SK-N-SH treated with all-trans-retinoic acid at 6 μM for 48 hours (cell line): ENCODE measurements at regions not wholly inside any gene's neighbourhood (a gene's known extent, or its start where the extent isn't known, plus 50 kb on each side); places are given as distances from the start of the nearest gene placed in this dataset.

Experiments used
- ATAC-seq: fragments of 200-7000 bp; cut with Tn5 transposase; 3 replicates; pipeline ENCODE4 v1.9.1; 2020; ENCODE audit warnings: mild to moderate bottlenecking, moderate library complexity
- ARNTL ChIP-seq: fragments of 450-650 bp; formaldehyde crosslinking; IDR thresholded peaks from 2 replicates; pipeline ENCODE4 v1.5.0; 2020; ENCODE audit warnings: low read depth, mild to moderate bottlenecking, moderate library complexity, borderline replicate concordance
- CREB5 ChIP-seq: fragments of 250-450 bp; sonication (Bioruptor Pico); IDR thresholded peaks from 2 replicates; pipeline ENCODE4 v1.5.1; 2020; ENCODE audit warnings: low read depth, mild to moderate bottlenecking, moderate library complexity
- ESRRG ChIP-seq: fragments of 250-450 bp; sonication (Bioruptor Pico); IDR thresholded peaks from 2 replicates; pipeline ENCODE4 v1.6.1; 2021; ENCODE audit warnings: mild to moderate bottlenecking
- GLIS3 ChIP-seq: fragments of 250-450 bp; sonication (Bioruptor Pico); IDR thresholded peaks from 2 replicates; pipeline ENCODE4 v1.5.0; 2020; ENCODE audit warnings: mild to moderate bottlenecking, moderate library complexity
- ISL1 ChIP-seq: fragments of 250-450 bp; sonication (Bioruptor Pico); IDR thresholded peaks from 2 replicates; pipeline ENCODE4 v2.1.2; 2022; ENCODE audit warnings: mild to moderate bottlenecking, moderate library complexity
- OSR1 ChIP-seq: fragments of 250-450 bp; sonication (Bioruptor Pico); IDR thresholded peaks from 2 replicates; pipeline ENCODE4 v1.8.0; 2022; ENCODE audit warnings: moderate library complexity, mild to moderate bottlenecking, inconsistent platforms
- POU6F1 ChIP-seq: fragments of 250-450 bp; sonication (Bioruptor Pico); IDR thresholded peaks from 2 replicates; pipeline ENCODE4 v1.8.0; 2021; ENCODE audit warnings: low read depth, mild to moderate bottlenecking, moderate library complexity, borderline replicate concordance
- PPARA ChIP-seq: fragments of 250-450 bp; sonication (Bioruptor Pico); IDR thresholded peaks from 2 replicates; pipeline ENCODE4 v1.5.0; 2020; ENCODE audit warnings: mild to moderate bottlenecking, borderline replicate concordance
- RARB ChIP-seq: fragments of 250-450 bp; sonication (Bioruptor Pico); IDR thresholded peaks from 2 replicates; pipeline ENCODE4 v1.8.0; 2021; ENCODE audit warnings: mild to moderate bottlenecking, moderate library complexity
- SNAI2 ChIP-seq: fragments of 250-450 bp; sonication (Bioruptor Pico); IDR thresholded peaks from 2 replicates; pipeline ENCODE4 v1.5.0; 2020; ENCODE audit warnings: mild to moderate bottlenecking, moderate library complexity
- TOX ChIP-seq: fragments of 250-450 bp; sonication (Bioruptor Pico); IDR thresholded peaks from 2 replicates; pipeline ENCODE4 v1.8.0; 2021; ENCODE audit warnings: mild to moderate bottlenecking, moderate library complexity, borderline replicate concordance
- TSHZ2 ChIP-seq: fragments of 250-450 bp; sonication (Bioruptor Pico); IDR thresholded peaks from 2 replicates; pipeline ENCODE4 v1.5.0; 2020; ENCODE audit warnings: mild to moderate bottlenecking, moderate library complexity
- ZC3H10 ChIP-seq: fragments of 250-450 bp; sonication (Bioruptor Pico); IDR thresholded peaks from 2 replicates; pipeline ENCODE4 v1.5.1; 2021; ENCODE audit warnings: mild to moderate bottlenecking, moderate library complexity
- ZFP3 ChIP-seq: fragments of 250-450 bp; sonication (Bioruptor Pico); IDR thresholded peaks from 2 replicates; pipeline ENCODE4 v1.5.0; 2020; ENCODE audit warnings: mild to moderate bottlenecking, moderate library complexity
- ZFP30 ChIP-seq: fragments of 450-650 bp; formaldehyde crosslinking; IDR thresholded peaks from 2 replicates; pipeline ENCODE4 v1.5.0; 2022; ENCODE audit warnings: mild to moderate bottlenecking, moderate library complexity
- ZNF70 ChIP-seq: fragments of 450-650 bp; formaldehyde crosslinking; IDR thresholded peaks from 2 replicates; pipeline ENCODE4 v1.5.0; 2020; ENCODE audit warnings: mild to moderate bottlenecking, moderate library complexity
- ZNF8 ChIP-seq: fragments of 450-650 bp; formaldehyde crosslinking; IDR thresholded peaks from 2 replicates; pipeline ENCODE4 v1.5.0; 2020; ENCODE audit warnings: mild to moderate bottlenecking, moderate library complexity
- TF ChIP-seq, protein P1 (sequence below): fragments of 250-450 bp; sonication (Bioruptor Pico); IDR thresholded peaks from 2 replicates; pipeline ENCODE4 v1.8.0; 2020; ENCODE audit warnings: mild to moderate bottlenecking, moderate library complexity, borderline replicate concordance

- TF ChIP-seq ZFP3 (CRISPR knock-in tag) (no peak), CREB5 (CRISPR knock-in tag) (no peak), TSHZ2 (CRISPR knock-in tag) (no peak), ARNTL (no peak), RARB (CRISPR knock-in tag) (no peak), ZFP30 (CRISPR knock-in tag) (no peak)
- ATAC-seq = no peak
These were observed 233.3 kb upstream of the GRAMD2B start for GRCh38 chr5:126189862-126190261.

GRCh38 chr5:126192226-126192625, 231.0 kb upstream of the GRAMD2B start:
- no peak for TF ChIP-seq ZFP30 (CRISPR knock-in tag)
- ATAC-seq = no peak

- TF ChIP-seq PPARA (no peak), ZC3H10 (CRISPR knock-in tag) (no peak)
- ATAC-seq = no peak
These were observed 227.7 kb upstream of the GRAMD2B start for GRCh38 chr5:126195410-126196100.

- TF ChIP-seq TOX (CRISPR knock-in tag) (no peak), ISL1 (CRISPR knock-in tag) (no peak), ZNF8 (CRISPR knock-in tag) (no peak), OSR1 (CRISPR knock-in tag) (no peak), GLIS3 (CRISPR knock-in tag) (no peak), ESRRG (CRISPR knock-in tag) (no peak), ZC3H10 (CRISPR knock-in tag) (no peak), RARB (CRISPR knock-in tag) (no peak), ARNTL (no peak)
- TF ChIP-seq, protein P1, sequence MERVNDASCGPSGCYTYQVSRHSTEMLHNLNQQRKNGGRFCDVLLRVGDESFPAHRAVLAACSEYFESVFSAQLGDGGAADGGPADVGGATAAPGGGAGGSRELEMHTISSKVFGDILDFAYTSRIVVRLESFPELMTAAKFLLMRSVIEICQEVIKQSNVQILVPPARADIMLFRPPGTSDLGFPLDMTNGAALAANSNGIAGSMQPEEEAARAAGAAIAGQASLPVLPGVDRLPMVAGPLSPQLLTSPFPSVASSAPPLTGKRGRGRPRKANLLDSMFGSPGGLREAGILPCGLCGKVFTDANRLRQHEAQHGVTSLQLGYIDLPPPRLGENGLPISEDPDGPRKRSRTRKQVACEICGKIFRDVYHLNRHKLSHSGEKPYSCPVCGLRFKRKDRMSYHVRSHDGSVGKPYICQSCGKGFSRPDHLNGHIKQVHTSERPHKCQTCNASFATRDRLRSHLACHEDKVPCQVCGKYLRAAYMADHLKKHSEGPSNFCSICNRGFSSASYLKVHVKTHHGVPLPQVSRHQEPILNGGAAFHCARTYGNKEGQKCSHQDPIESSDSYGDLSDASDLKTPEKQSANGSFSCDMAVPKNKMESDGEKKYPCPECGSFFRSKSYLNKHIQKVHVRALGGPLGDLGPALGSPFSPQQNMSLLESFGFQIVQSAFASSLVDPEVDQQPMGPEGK (CRISPR knock-in tag) = no peak
- TF ChIP-seq, all 23 proteins: peak for 0
- ATAC-seq = no peak
These were observed 224.7 kb upstream of the GRAMD2B start for GRCh38 chr5:126198531-126198930.

DNA sequence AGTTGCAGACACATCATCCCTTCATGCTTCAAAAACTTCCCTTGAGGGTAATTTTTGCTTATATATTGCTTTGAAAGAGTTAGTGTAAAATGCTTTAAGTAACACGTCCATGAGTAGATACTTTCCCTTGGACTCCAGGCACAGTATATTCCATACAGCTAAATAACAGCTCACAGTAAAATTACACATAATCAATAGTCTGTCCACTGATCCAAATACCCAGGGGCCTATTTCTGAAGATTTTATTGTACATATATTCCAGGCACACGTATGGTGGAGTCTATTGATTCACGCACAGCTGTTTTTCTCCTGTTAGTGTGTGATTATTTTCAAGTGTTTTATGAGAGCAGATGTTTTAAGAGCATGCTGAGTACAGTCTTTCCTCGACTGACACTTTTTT, 223.7 kb upstream of the GRAMD2B start:
- no peak for ATAC-seq
- TF ChIP-seq OSR1 (CRISPR knock-in tag) (no peak), ZNF70 (CRISPR knock-in tag) (no peak), TSHZ2 (CRISPR knock-in tag) (no peak), SNAI2 (no peak), RARB (CRISPR knock-in tag) (no peak), ESRRG (CRISPR knock-in tag) (no peak), CREB5 (CRISPR knock-in tag) (no peak), POU6F1 (CRISPR knock-in tag) (no peak), TOX (CRISPR knock-in tag) (no peak), ARNTL (no peak)
- TF ChIP-seq, protein P1 (CRISPR knock-in tag) = no peak
